GM18907 (cell line): ENCODE measurements at regions not wholly inside any gene's neighbourhood (a gene's known extent, or its start where the extent isn't known, plus 50 kb on each side); places are given as distances from the start of the nearest gene placed in this dataset.

Experiments
- ATAC-seq: cut with Tn5 transposase; IDR thresholded peaks from one replicate; pipeline ENCODE4 v1.9.1; 2021; ENCODE audit warnings: mild to moderate bottlenecking, moderate library complexity; ENCODE audit not compliant: unreplicated experiment

GRCh38 chr2:95539290-95539689 is 52.5 kb upstream of the TRIM43 start:
- ATAC-seq, result peak; percentile 25

GRCh38 chr2:95539836-95540235 is 52.0 kb upstream of the TRIM43 start:
- ATAC-seq, result peak; percentile 68
